SJCRH30 (cell line): ENCODE measurements at regions not wholly inside any gene's neighbourhood (a gene's known extent, or its start where the extent isn't known, plus 50 kb on each side); places are given as distances from the start of the nearest gene placed in this dataset.

Source experiments
- DNase-seq, 2 experiments: peaks; one replicate each; pipeline ENCODE4 v3.0.0-alpha.2; 2015 to 2020
- H3K27ac ChIP-seq: fragments of 250-450 bp; sonication (Bioruptor Pico); 2 replicates; pipeline ENCODE4 v1.5.1; 2020; ENCODE audit warnings: mild to moderate bottlenecking, moderate library complexity
- H3K27me3 ChIP-seq: fragments of 250-450 bp; sonication (Bioruptor Pico); 2 replicates; pipeline ENCODE4 v1.5.1; 2020; ENCODE audit warnings: mild to moderate bottlenecking, moderate library complexity
- H3K36me3 ChIP-seq: fragments of 250-450 bp; sonication (Bioruptor Pico); 2 replicates; pipeline ENCODE4 v1.5.1; 2020; ENCODE audit warnings: mild to moderate bottlenecking, moderate library complexity
- H3K4me1 ChIP-seq: fragments of 250-450 bp; sonication (Bioruptor Pico); 2 replicates; pipeline ENCODE4 v1.5.1; 2020; ENCODE audit warnings: mild to moderate bottlenecking, moderate library complexity
- H3K4me3 ChIP-seq: fragments of 250-450 bp; sonication (Bioruptor Pico); 2 replicates; pipeline ENCODE4 v1.5.1; 2020; ENCODE audit warnings: mild to moderate bottlenecking, moderate library complexity
- H3K9me3 ChIP-seq: fragments of 250-450 bp; sonication (Bioruptor Pico); replicated peaks from 2 replicates; pipeline ENCODE4 v1.5.1; 2020; ENCODE audit warnings: mild to moderate bottlenecking, moderate library complexity

- Histone ChIP-seq H3K36me3 (no peaks in the 10 kb centered on the region), H3K9me3 (no peaks in the 10 kb centered on the region), H3K4me1 (no peaks in the 10 kb centered on the region), H3K27me3 (no peaks in the 10 kb centered on the region), H3K4me3 (no peak overlapping the region), H3K27ac (no peak overlapping the region)
- DNase-seq = no peak
Observed at GRCh38 chr10:131700032-131700431, 200.8 kb upstream of the PPP2R2D start.

- H3K9me3 ChIP-seq = no peaks in the 10 kb centered on the region
- no peak overlapping the region for H3K4me3 ChIP-seq
- no peak for DNase-seq
- no peaks in the 10 kb centered on the region for H3K4me1 ChIP-seq
- H3K27me3 ChIP-seq = no peaks in the 10 kb centered on the region
- no peak overlapping the region for H3K27ac ChIP-seq
- H3K36me3 ChIP-seq = no peaks in the 10 kb centered on the region
Observed at GRCh38 chr10:131700506-131700905, 200.3 kb upstream of the PPP2R2D start.

GRCh38 chr10:131701131-131701947, 199.5 kb upstream of the PPP2R2D start:
- H3K9me3 ChIP-seq = no peaks in the 10 kb centered on the region
- no peaks in the 10 kb centered on the region for H3K36me3 ChIP-seq
- H3K27ac ChIP-seq = no peak overlapping the region
- no peaks in the 10 kb centered on the region for H3K27me3 ChIP-seq
- H3K4me3 ChIP-seq = no peak overlapping the region
- no peaks in the 10 kb centered on the region for H3K4me1 ChIP-seq
- DNase-seq = no peak

- no peak overlapping the region for H3K27ac ChIP-seq
- no peak overlapping the region for H3K4me3 ChIP-seq
- no peak for DNase-seq
- no peaks in the 10 kb centered on the region for H3K4me1 ChIP-seq
- H3K9me3 ChIP-seq = no peaks in the 10 kb centered on the region
- no peaks in the 10 kb centered on the region for H3K27me3 ChIP-seq
- no peaks in the 10 kb centered on the region for H3K36me3 ChIP-seq
Observed at GRCh38 chr10:131702531-131703356, 198.1 kb upstream of the PPP2R2D start.

- Histone ChIP-seq H3K9me3 (no peaks in the 10 kb centered on the region), H3K4me3 (no peak overlapping the region), H3K27ac (no peak overlapping the region), H3K27me3 (no peaks in the 10 kb centered on the region), H3K4me1 (no peaks in the 10 kb centered on the region), H3K36me3 (no peaks in the 10 kb centered on the region)
- DNase-seq = no peak
Observed at GRCh38 chr10:131703541-131703940, 197.3 kb upstream of the PPP2R2D start.

GRCh38 chr10:131703941-131704340, 196.9 kb upstream of the PPP2R2D start:
- Histone ChIP-seq H3K36me3 (no peaks in the 10 kb centered on the region), H3K4me1 (no peaks in the 10 kb centered on the region), H3K27me3 (no peaks in the 10 kb centered on the region), H3K4me3 (no peak overlapping the region), H3K27ac (no peak overlapping the region), H3K9me3 (no peaks in the 10 kb centered on the region)
- DNase-seq = no peak

- H3K36me3 ChIP-seq = no peaks in the 10 kb centered on the region
- H3K9me3 ChIP-seq = no peaks in the 10 kb centered on the region
- no peak overlapping the region for H3K27ac ChIP-seq
- no peaks in the 10 kb centered on the region for H3K4me1 ChIP-seq
- no peak for DNase-seq
- no peak overlapping the region for H3K4me3 ChIP-seq
- H3K27me3 ChIP-seq = no peaks in the 10 kb centered on the region
Observed at GRCh38 chr10:131706476-131706875, 194.3 kb upstream of the PPP2R2D start.

GRCh38 chr10:131706952-131707351, 193.9 kb upstream of the PPP2R2D start:
- no peaks in the 10 kb centered on the region for H3K4me1 ChIP-seq
- no peak overlapping the region for H3K27ac ChIP-seq
- H3K36me3 ChIP-seq = no peaks in the 10 kb centered on the region
- no peaks in the 10 kb centered on the region for H3K9me3 ChIP-seq
- no peak for DNase-seq
- no peaks in the 10 kb centered on the region for H3K27me3 ChIP-seq
- H3K4me3 ChIP-seq = no peak overlapping the region

- Histone ChIP-seq H3K9me3 (no peaks in the 10 kb centered on the region), H3K27me3 (no peaks in the 10 kb centered on the region), H3K4me3 (no peak overlapping the region), H3K4me1 (no peaks in the 10 kb centered on the region), H3K27ac (no peak overlapping the region), H3K36me3 (no peaks in the 10 kb centered on the region)
- no peak for DNase-seq
Observed at GRCh38 chr10:131708225-131708880, 192.5 kb upstream of the PPP2R2D start.

GRCh38 chr10:131710142-131710861, 190.5 kb upstream of the PPP2R2D start:
- H3K9me3 ChIP-seq = no peaks in the 10 kb centered on the region
- H3K4me3 ChIP-seq = no peak overlapping the region
- DNase-seq = no peak
- H3K27ac ChIP-seq = no peak overlapping the region
- no peaks in the 10 kb centered on the region for H3K36me3 ChIP-seq
- H3K27me3 ChIP-seq = no peaks in the 10 kb centered on the region
- no peaks in the 10 kb centered on the region for H3K4me1 ChIP-seq

GRCh38 chr10:131722121-131722520, 178.7 kb upstream of the PPP2R2D start:
- H3K36me3 ChIP-seq = no peaks in the 10 kb centered on the region
- no peaks in the 10 kb centered on the region for H3K27me3 ChIP-seq
- no peak overlapping the region for H3K27ac ChIP-seq
- H3K4me3 ChIP-seq = no peak overlapping the region
- no peak for DNase-seq
- no peaks in the 10 kb centered on the region for H3K4me1 ChIP-seq
- H3K9me3 ChIP-seq = no peaks in the 10 kb centered on the region

- H3K27me3 ChIP-seq = no peaks in the 10 kb centered on the region
- no peaks in the 10 kb centered on the region for H3K9me3 ChIP-seq
- no peak for DNase-seq
Observed at GRCh38 chr10:131722525-131723264, 178.1 kb upstream of the PPP2R2D start.

GRCh38 chr10:131723297-131724168, 177.3 kb upstream of the PPP2R2D start:
- H3K9me3 ChIP-seq = no peaks in the 10 kb centered on the region
- no peak for DNase-seq
- no peak overlapping the region for H3K4me3 ChIP-seq
- H3K4me1 ChIP-seq = no peaks in the 10 kb centered on the region
- no peaks in the 10 kb centered on the region for H3K36me3 ChIP-seq
- H3K27me3 ChIP-seq = no peaks in the 10 kb centered on the region
- no peak overlapping the region for H3K27ac ChIP-seq

More at GRCh38 chr10:131722525-131723264, 178.1 kb upstream of the PPP2R2D start:
- no peaks in the 10 kb centered on the region for H3K4me1 ChIP-seq
- no peaks in the 10 kb centered on the region for H3K36me3 ChIP-seq
- H3K27ac ChIP-seq = no peak overlapping the region
- H3K4me3 ChIP-seq = no peak overlapping the region
